Chondrocyte (in vitro differentiated cells): ENCODE measurements at regions not wholly inside any gene's neighbourhood (a gene's known extent, or its start where the extent isn't known, plus 50 kb on each side); places are given as distances from the start of the nearest gene placed in this dataset.
A peak's percentile ranks its signal among the peaks of the same experiment; 100 is the strongest.

Experiments
- DNase-seq: peaks from one replicate; pipeline ENCODE4 v3.0.0; 2021; ENCODE audit warnings: mixed read lengths, low spot score
- H3K27ac Mint-ChIP-seq: one replicate; pipeline ENCODE4 v1.8.0; 2021; ENCODE audit warnings: mild to moderate bottlenecking, moderate library complexity, mixed read lengths; ENCODE audit not compliant: unreplicated experiment
- H3K27me3 Mint-ChIP-seq: 2 replicates; pipeline ENCODE4 v1.8.0; 2021; ENCODE audit warnings: low read depth, mixed read lengths
- H3K36me3 Mint-ChIP-seq: 2 replicates; pipeline ENCODE4 v1.8.0; 2021; ENCODE audit warnings: low read depth, mixed read lengths
- H3K4me1 Mint-ChIP-seq: 2 replicates; pipeline ENCODE4 v1.8.0; 2021; ENCODE audit warnings: low read depth, mild to moderate bottlenecking, mixed read lengths
- H3K4me3 Mint-ChIP-seq: one replicate; pipeline ENCODE4 v1.8.0; 2021; ENCODE audit warnings: mild to moderate bottlenecking, moderate library complexity, mixed read lengths; ENCODE audit not compliant: unreplicated experiment
- H3K9me3 Mint-ChIP-seq: 2 replicates; pipeline ENCODE4 v1.8.0; 2021; ENCODE audit warnings: low read depth, mixed read lengths
- TF ChIP-seq, protein P1 (sequence below): fragments of 200-600 bp; sonication (generic); IDR thresholded peaks from 2 replicates; pipeline ENCODE4 v1.5.0; 2021; ENCODE audit warnings: antibody characterized with exemption, mild to moderate bottlenecking, moderate library complexity

- TF ChIP-seq, protein P1, sequence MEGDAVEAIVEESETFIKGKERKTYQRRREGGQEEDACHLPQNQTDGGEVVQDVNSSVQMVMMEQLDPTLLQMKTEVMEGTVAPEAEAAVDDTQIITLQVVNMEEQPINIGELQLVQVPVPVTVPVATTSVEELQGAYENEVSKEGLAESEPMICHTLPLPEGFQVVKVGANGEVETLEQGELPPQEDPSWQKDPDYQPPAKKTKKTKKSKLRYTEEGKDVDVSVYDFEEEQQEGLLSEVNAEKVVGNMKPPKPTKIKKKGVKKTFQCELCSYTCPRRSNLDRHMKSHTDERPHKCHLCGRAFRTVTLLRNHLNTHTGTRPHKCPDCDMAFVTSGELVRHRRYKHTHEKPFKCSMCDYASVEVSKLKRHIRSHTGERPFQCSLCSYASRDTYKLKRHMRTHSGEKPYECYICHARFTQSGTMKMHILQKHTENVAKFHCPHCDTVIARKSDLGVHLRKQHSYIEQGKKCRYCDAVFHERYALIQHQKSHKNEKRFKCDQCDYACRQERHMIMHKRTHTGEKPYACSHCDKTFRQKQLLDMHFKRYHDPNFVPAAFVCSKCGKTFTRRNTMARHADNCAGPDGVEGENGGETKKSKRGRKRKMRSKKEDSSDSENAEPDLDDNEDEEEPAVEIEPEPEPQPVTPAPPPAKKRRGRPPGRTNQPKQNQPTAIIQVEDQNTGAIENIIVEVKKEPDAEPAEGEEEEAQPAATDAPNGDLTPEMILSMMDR = no peak
- peaks cover 71% of the 10 kb centered on the region for H3K4me1 Mint-ChIP-seq
- no peak overlapping the region for H3K4me3 Mint-ChIP-seq
- no peaks in the 10 kb centered on the region for H3K9me3 Mint-ChIP-seq
- H3K36me3 Mint-ChIP-seq = peaks cover 2% of the 10 kb centered on the region
- peak overlapping the region; percentile 29 for H3K27ac Mint-ChIP-seq
- DNase-seq = no peak
- H3K27me3 Mint-ChIP-seq = no peaks in the 10 kb centered on the region
Measured at GRCh38 chr14:100475268-100475667, 111.9 kb downstream of the BEGAIN start.

DNA sequence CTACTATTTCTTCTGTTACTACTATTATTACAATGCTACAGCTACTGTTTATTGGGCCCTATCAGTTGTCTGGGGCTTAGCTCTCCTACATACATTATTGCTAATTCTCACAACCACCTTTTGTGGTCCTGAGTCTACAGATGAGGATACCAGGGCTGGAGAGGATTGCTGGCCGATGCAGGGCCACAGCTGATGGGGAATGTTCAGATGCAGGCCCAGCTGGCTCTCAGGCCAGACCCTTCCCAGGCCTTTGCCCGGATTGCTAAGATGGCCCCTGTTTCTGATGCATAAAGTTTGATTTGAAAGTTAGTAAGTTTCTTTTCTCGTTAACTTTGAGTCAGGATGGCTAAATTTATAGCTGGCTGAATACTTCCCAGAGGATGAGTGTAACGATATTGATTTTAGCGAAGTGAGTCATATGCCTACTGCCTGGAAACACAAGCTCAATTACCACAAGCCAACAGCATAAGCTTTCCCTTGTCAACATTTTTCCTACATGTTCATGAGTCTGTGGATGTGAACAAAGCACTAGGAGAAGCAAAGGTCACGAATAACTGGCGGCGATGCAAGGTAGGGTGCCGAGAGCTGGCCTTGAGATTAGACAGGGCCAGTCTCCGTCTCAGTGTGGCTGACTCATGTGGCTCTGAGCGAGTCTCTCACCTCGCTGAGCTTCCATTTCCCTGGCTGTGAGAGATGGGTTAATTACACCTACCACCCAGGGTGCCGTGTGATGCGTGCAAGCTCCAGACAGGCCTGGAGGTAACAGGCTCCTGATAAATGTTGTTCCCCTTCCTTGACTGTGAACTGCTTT lies 111.0 kb downstream of the BEGAIN start:
- H3K9me3 Mint-ChIP-seq = no peaks in the 10 kb centered on the region
- TF ChIP-seq, protein P1 = no peak
- H3K27ac Mint-ChIP-seq = peak overlapping the region; percentile 97
- DNase-seq = no peak
- H3K36me3 Mint-ChIP-seq = no peaks in the 10 kb centered on the region
- peaks cover 71% of the 10 kb centered on the region for H3K4me1 Mint-ChIP-seq
- peak overlapping the region; percentile 20 for H3K4me3 Mint-ChIP-seq
- no peaks in the 10 kb centered on the region for H3K27me3 Mint-ChIP-seq

DNA sequence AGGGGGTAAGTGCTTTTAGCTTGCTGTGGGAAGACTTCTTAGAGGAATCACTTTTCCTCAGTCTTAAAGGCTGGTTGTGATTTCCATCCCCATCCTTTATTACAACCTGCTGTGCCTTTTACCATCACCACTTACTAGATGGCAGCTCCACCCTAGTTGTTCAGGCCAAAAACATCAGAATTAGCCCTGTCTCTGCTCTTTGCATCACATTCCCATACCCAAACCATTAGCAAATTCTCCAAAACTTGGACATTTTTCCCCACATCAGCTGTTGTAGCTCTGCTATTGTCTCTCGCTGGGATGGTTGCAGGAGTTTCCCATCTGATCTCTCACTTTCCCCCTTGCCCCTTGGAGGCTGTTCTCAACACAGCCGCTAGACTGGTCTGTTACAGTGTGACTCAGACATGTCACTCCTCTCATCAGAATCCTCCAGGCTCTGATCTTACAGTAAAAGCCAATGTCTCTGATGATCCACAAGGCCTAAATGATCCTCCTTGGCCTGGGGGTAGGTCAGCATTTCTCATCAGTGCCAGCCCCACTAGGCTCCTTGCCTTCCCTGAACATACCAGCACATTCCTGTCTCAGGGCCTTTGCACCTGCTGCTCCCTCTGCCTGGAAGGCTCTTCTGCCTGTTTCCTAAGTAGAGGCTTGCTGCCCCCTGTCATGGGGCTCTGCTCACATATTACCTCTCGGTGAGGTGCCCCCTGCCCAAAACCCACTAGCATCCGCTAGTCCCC lies 102.5 kb downstream of the BEGAIN start:
- peaks cover 4% of the 10 kb centered on the region for H3K9me3 Mint-ChIP-seq
- peak overlapping the region; percentile 90 for H3K27ac Mint-ChIP-seq

DNA sequence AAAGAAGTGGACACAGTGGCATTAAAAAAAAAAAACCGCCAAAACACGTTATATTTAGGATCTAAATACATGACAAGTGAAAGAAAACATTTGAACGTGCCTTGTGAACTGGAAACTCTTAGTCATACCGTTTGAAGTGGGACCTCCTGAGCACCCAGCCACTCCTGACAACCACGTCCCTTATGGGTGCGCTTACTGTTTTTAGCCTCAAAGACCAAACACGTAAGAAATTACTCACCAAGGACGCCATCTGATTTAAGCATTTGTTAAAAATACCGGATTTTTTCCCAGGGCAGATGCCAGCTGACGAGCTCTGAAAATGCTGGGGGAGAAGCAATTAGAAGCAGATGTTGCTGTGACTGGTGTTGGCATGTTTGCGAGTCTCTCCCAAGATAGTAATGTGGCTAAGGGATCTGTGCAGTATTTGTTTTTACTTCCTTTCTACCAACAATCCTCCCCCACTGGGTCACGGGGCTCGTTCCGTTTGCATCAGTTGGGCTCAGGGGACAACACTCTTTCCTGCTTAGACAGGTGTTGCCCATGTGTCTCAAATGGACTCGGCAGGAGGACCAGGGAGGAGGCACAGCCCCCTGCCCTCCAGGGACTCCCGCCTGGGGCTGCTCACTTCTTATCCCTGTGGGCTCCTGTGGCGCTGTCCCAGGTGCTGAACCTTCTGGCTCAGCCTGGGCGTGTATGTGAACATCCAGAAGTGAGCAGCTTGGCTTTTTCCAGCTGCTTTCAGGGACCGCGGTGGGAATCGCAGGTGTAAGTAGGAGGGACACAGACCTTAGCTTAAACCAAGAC lies 101.0 kb downstream of the BEGAIN start:
- H3K9me3 Mint-ChIP-seq = peaks cover 4% of the 10 kb centered on the region
- TF ChIP-seq, protein P1 = peak; percentile 20
- H3K4me1 Mint-ChIP-seq = peaks cover 33% of the 10 kb centered on the region
- peak overlapping the region; percentile 45 for H3K4me3 Mint-ChIP-seq
- no peaks in the 10 kb centered on the region for H3K27me3 Mint-ChIP-seq
- peaks cover 7% of the 10 kb centered on the region for H3K36me3 Mint-ChIP-seq
- no peak for DNase-seq
- peak overlapping the region; percentile 90 for H3K27ac Mint-ChIP-seq

More for the DNA sequence above, 102.5 kb downstream of the BEGAIN start:
- Mint-ChIP-seq H3K36me3 (peaks cover 7% of the 10 kb centered on the region), H3K4me3 (no peak overlapping the region), H3K27me3 (no peaks in the 10 kb centered on the region), H3K4me1 (peaks cover 33% of the 10 kb centered on the region)
- TF ChIP-seq, protein P1 = no peak
- DNase-seq = no peak
